ENCODE measurements at regions not wholly inside any gene's neighbourhood (a gene's known extent, or its start where the extent isn't known, plus 50 kb on each side); places are given as distances from the start of the nearest gene placed in this dataset.

GRCh38 chr10:8615118-8615517 lies 560.6 kb downstream of the GATA3 start:
- Histone ChIP-seq H3K36me3 (ENCODE audit: control insufficient read depth, insufficient read depth, low read length) (no peaks in the 10 kb centered on the region), H3K27me3 (replicated peaks; ENCODE audit: control insufficient read depth, insufficient read depth, low read length) (no peaks in the 10 kb centered on the region), H3K9me3 (no peaks in the 10 kb centered on the region; the same call in 1 of the 2 replicates), H3K4me3 (ENCODE audit: low read depth, low read length) (no peak overlapping the region), H3K4me1 (peaks cover 23% of the 10 kb centered on the region)
- no peak overlapping the region for H3K27ac Mint-ChIP-seq (ENCODE audit: unreplicated experiment)
- no peaks in the 10 kb centered on the region for H3K27me3 Mint-ChIP-seq (ENCODE audit: insufficient read depth, unreplicated experiment)
- ChIA-PET CTCF (interaction anchor here (0.6 kb wide), 1 partner anchor 1089 kb away, joined by 4 read pairs; no protein-coding TSS in a partner anchor), POLR2A (no interaction called here)
- peaks cover 7% of the 10 kb centered on the region for H3K4me1 Mint-ChIP-seq (ENCODE audit: low read depth, unreplicated experiment)
- TF ChIP-seq CTCF (IDR thresholded peaks at IDR 0.05; ENCODE audit: insufficient read depth in 1 of 2, low read depth in 1 of 2, low read length in 1 of 2, severe bottlenecking in 1 of 2, unreplicated experiment in 1 of 2): no peak
- DNase-seq: no peak
- peaks cover 17% of the 10 kb centered on the region for H3K9me3 Mint-ChIP-seq (ENCODE audit: unreplicated experiment)
- no TSS peak for BruUV-seq (replicated peaks)
- intact Hi-C loops (cut with micrococcal nuclease; ENCODE audit: unreplicated experiment): loop anchor here (5.0 kb wide), 1 partner anchor 248 kb away; no protein-coding TSS in a partner anchor
- no peak overlapping the region for H3K4me3 Mint-ChIP-seq (ENCODE audit: unreplicated experiment)
- H3K36me3 Mint-ChIP-seq (ENCODE audit: insufficient read depth, unreplicated experiment): peaks cover 5% of the 10 kb centered on the region

- Mint-ChIP-seq H3K4me1 (ENCODE audit: low read depth, unreplicated experiment) (peaks cover 7% of the 10 kb centered on the region), H3K36me3 (ENCODE audit: insufficient read depth, unreplicated experiment) (peaks cover 5% of the 10 kb centered on the region), H3K27me3 (ENCODE audit: insufficient read depth, unreplicated experiment) (no peaks in the 10 kb centered on the region), H3K27ac (ENCODE audit: unreplicated experiment) (peak overlapping the region; percentile 40), H3K9me3 (ENCODE audit: unreplicated experiment) (peaks cover 9% of the 10 kb centered on the region), H3K4me3 (ENCODE audit: unreplicated experiment) (peak overlapping the region; percentile 12)
- no peaks in the 10 kb centered on the region for H3K27me3 ChIP-seq (replicated peaks; ENCODE audit: control insufficient read depth, insufficient read depth, low read length)
- peak; percentile 61 to 65 for DNase-seq
- no peak overlapping the region for H3K4me3 ChIP-seq (ENCODE audit: low read depth, low read length)
- H3K9me3 ChIP-seq: no peaks in the 10 kb centered on the region; the same call in 1 of the 2 replicates
- peaks cover 23% of the 10 kb centered on the region for H3K4me1 ChIP-seq
- CTCF ChIA-PET: no interaction called here
- no TSS peak for BruUV-seq (replicated peaks)
- no peaks in the 10 kb centered on the region for H3K36me3 ChIP-seq (ENCODE audit: control insufficient read depth, insufficient read depth, low read length)
- POLR2A ChIA-PET: no interaction called here
- intact Hi-C loops (cut with micrococcal nuclease; ENCODE audit: unreplicated experiment): loop anchor here (1.0 to 5.0 kb wide), 4 partner anchors 21 to 566 kb away; no protein-coding TSS in a partner anchor
- TF ChIP-seq CTCF (IDR thresholded peaks at IDR 0.05; ENCODE audit: insufficient read depth in 1 of 2, low read depth in 1 of 2, low read length in 1 of 2, severe bottlenecking in 1 of 2, unreplicated experiment in 1 of 2): no peak
Measured at GRCh38 chr10:8616166-8616565, 561.7 kb downstream of the GATA3 start.

- ChIA-PET CTCF (no interaction called here), POLR2A (no interaction called here)
- Histone ChIP-seq H3K27me3 (replicated peaks; ENCODE audit: control insufficient read depth, insufficient read depth, low read length) (no peaks in the 10 kb centered on the region; the same call in 1 of the 2 replicates), H3K4me1 (peaks cover 23% of the 10 kb centered on the region), H3K4me3 (ENCODE audit: low read depth, low read length) (no peak overlapping the region), H3K36me3 (ENCODE audit: control insufficient read depth, insufficient read depth, low read length) (no peaks in the 10 kb centered on the region), H3K9me3 (0 out of 2 replicates have a peak, but pooled peaks cover 3% of the 10 kb centered on the region)
- Mint-ChIP-seq H3K27me3 (ENCODE audit: insufficient read depth, unreplicated experiment) (peaks cover 3% of the 10 kb centered on the region), H3K9me3 (ENCODE audit: unreplicated experiment) (no peaks in the 10 kb centered on the region), H3K36me3 (ENCODE audit: insufficient read depth, unreplicated experiment) (peaks cover 5% of the 10 kb centered on the region), H3K27ac (ENCODE audit: unreplicated experiment) (no peak overlapping the region), H3K4me1 (ENCODE audit: low read depth, unreplicated experiment) (peaks cover 7% of the 10 kb centered on the region), H3K4me3 (ENCODE audit: unreplicated experiment) (no peak overlapping the region)
- intact Hi-C loops (cut with micrococcal nuclease; ENCODE audit: unreplicated experiment): loop anchor here (2.0 to 5.0 kb wide), 2 partner anchors 23 to 250 kb away; no protein-coding TSS in a partner anchor
- TF ChIP-seq CTCF (IDR thresholded peaks at IDR 0.05; ENCODE audit: insufficient read depth in 1 of 2, low read depth in 1 of 2, low read length in 1 of 2, severe bottlenecking in 1 of 2, unreplicated experiment in 1 of 2): no peak
- no TSS peak for BruUV-seq (replicated peaks)
- no peak for DNase-seq
Measured at GRCh38 chr10:8617792-8618191, 563.3 kb downstream of the GATA3 start.
